CD14-positive monocyte (primary cell): ENCODE measurements at regions not wholly inside any gene's neighbourhood (a gene's known extent, or its start where the extent isn't known, plus 50 kb on each side); places are given as distances from the start of the nearest gene placed in this dataset.

ENCODE experiments used
- DNase-seq, 3 donors: peaks; one replicate each; pipeline ENCODE4 v3.0.0-alpha.2; 2011 to 2022
- H2AFZ ChIP-seq: 2 replicates; pipeline ENCODE4 v1.6.0; 2012; ENCODE audit warnings: mild to moderate bottlenecking, low read depth, low read length, inconsistent platforms; ENCODE audit not compliant: insufficient read depth, poor library complexity, severe bottlenecking
- H3K27ac ChIP-seq, 2 donors: 1 replicate in 1 of 2; 2 replicates in 1 of 2; pipeline ENCODE4 v1.5.1; 2012 to 2013; ENCODE audit warnings: low read length in 2 of 2, control low read depth in 1 of 2, inconsistent platforms in 1 of 2, low read depth in 1 of 2, mild to moderate bottlenecking in 1 of 2
- H3K27me3 ChIP-seq, 2 donors: one replicate each; pipeline versions ENCODE4 v1.6.0 to v1.6.1; 2011 to 2013; ENCODE audit warnings: low read length in 2 of 2; ENCODE audit not compliant: control insufficient read depth in 2 of 2, insufficient read depth in 2 of 2
- H3K36me3 ChIP-seq, 2 donors: replicated peaks in 1 of 2; 1 replicate in 1 of 2; 2 replicates in 1 of 2; pipeline versions ENCODE4 v1.5.1 to v1.6.1; 2012 to 2013; ENCODE audit warnings: low read length in 2 of 2, control low read depth in 1 of 2, inconsistent platforms in 1 of 2, mild to moderate bottlenecking in 1 of 2; ENCODE audit not compliant: insufficient read depth in 2 of 2, control insufficient read depth in 1 of 2
- H3K4me1 ChIP-seq, 2 donors: 1 replicate in 1 of 2; 2 replicates in 1 of 2; pipeline versions ENCODE4 v1.5.1 to v1.6.1; 2012 to 2013; ENCODE audit warnings: low read length in 2 of 2, control low read depth in 1 of 2, inconsistent platforms in 1 of 2, mild to moderate bottlenecking in 1 of 2, moderate library complexity in 1 of 2; ENCODE audit not compliant: insufficient read depth in 2 of 2, control insufficient read depth in 1 of 2
- H3K4me2 ChIP-seq: replicated peaks from 2 replicates; pipeline ENCODE3; 2012; ENCODE audit warnings: low read length, moderate library complexity, mild to moderate bottlenecking; ENCODE audit not compliant: poor library complexity, severe bottlenecking; ENCODE audit errors: extremely low read depth
- H3K4me3 ChIP-seq, 3 experiments: fragments of 200-600 bp in 1 of 3; sonication (generic) in 1 of 3; replicated peaks in 1 of 3; 1 replicate in 2 of 3; 2 replicates in 1 of 3; pipeline ENCODE4 v1.5.1; 2011 to 2013; ENCODE audit warnings: low read length in 3 of 3, mild to moderate bottlenecking in 3 of 3, control low read depth in 2 of 3, low read depth in 2 of 3, inconsistent platforms in 1 of 3, moderate library complexity in 1 of 3
- H3K79me2 ChIP-seq: 2 replicates; pipeline ENCODE4 v1.6.0; 2012; ENCODE audit warnings: mild to moderate bottlenecking, control low read depth, inconsistent platforms, low read length, moderate library complexity; ENCODE audit not compliant: insufficient read depth
- H3K9ac ChIP-seq: 2 replicates; pipeline ENCODE4 v1.6.0; 2017; ENCODE audit warnings: low read length, mild to moderate bottlenecking; ENCODE audit not compliant: insufficient read depth, poor library complexity, severe bottlenecking
- H3K9me3 ChIP-seq, 2 donors: replicated peaks in 1 of 2; 1 replicate in 1 of 2; 2 replicates in 1 of 2; pipeline versions ENCODE4 v1.5.1 to v1.6.1; 2012 to 2013; ENCODE audit warnings: low read length in 2 of 2, control low read depth in 1 of 2; ENCODE audit not compliant: control insufficient read depth in 1 of 2, insufficient read depth in 1 of 2
- H4K20me1 ChIP-seq: 2 replicates; pipeline ENCODE4 v1.6.0; 2012; ENCODE audit warnings: mild to moderate bottlenecking, low read length, control low read depth, moderate library complexity; ENCODE audit not compliant: insufficient read depth
- H3K27ac Mint-ChIP-seq, 7 donors: one replicate each; pipeline ENCODE4 v1.8.0; 2020; ENCODE audit warnings: mild to moderate bottlenecking in 7 of 7, mixed read lengths in 7 of 7, moderate library complexity in 6 of 7, inconsistent platforms in 2 of 7
- H3K27me3 Mint-ChIP-seq, 3 donors: one replicate each; pipeline ENCODE4 v1.8.0; 2021 to 2022; ENCODE audit warnings: low read depth in 3 of 3, mild to moderate bottlenecking in 3 of 3, mixed read lengths in 3 of 3, moderate library complexity in 3 of 3, inconsistent platforms in 1 of 3
- H3K36me3 Mint-ChIP-seq, 2 donors: one replicate each; pipeline ENCODE4 v1.8.0; 2020; ENCODE audit warnings: mixed read lengths in 2 of 2, inconsistent platforms in 1 of 2, mild to moderate bottlenecking in 1 of 2
- H3K4me1 Mint-ChIP-seq: one replicate; pipeline ENCODE4 v1.8.0; 2020; ENCODE audit warnings: mild to moderate bottlenecking, mixed read lengths
- H3K4me3 Mint-ChIP-seq, 2 donors: one replicate each; pipeline ENCODE4 v1.8.0; 2020; ENCODE audit warnings: mild to moderate bottlenecking in 2 of 2, mixed read lengths in 2 of 2, moderate library complexity in 1 of 2
- H3K9me3 Mint-ChIP-seq, 7 donors: one replicate each; pipeline ENCODE4 v1.8.0; 2020 to 2022; ENCODE audit warnings: mixed read lengths in 7 of 7, mild to moderate bottlenecking in 6 of 7, moderate library complexity in 6 of 7, inconsistent platforms in 2 of 7
- CTCF ChIP-seq: fragments of 200-600 bp; IDR thresholded peaks from one replicate; pipeline ENCODE4 v1.8.0; 2022; ENCODE audit warnings: antibody characterized with exemption, mild to moderate bottlenecking
- WGBS: methylation state at CpG from one replicate; pipeline ENCODE4 v1.1.5; 2013; ENCODE audit warnings: missing lambda C conversion rate; ENCODE audit not compliant: insufficient coverage; 5-methylcytosine and 5-hydroxymethylcytosine counted together
- intact Hi-C, 2 donors: fragments of 100-400 bp; cut with micrococcal nuclease; formaldehyde crosslinking; loops; one replicate each; pipeline versions ENCODE4 v1.15.0 to v1.15.1; 2023

DNA sequence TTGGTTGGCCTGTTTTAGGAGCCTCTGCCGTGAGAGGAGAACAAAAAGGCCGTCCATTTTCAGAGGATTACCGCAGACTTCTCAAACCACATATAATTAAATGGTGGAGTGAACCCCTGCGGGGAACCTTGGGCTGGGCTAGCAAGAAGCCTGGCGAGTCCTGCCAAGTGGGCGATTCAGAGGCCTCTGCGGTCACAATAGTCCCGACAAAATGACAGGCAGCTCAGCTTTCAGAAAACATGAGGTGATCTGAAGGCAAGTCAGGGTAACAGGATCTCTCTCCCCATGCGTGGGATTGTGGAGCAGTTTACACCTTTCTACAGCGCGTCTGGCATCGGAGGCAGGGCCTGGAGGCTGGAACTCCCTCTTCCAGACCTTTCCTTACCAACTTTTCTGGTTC, 134.8 kb downstream of the ASB7 start:
- peaks cover 4 to 10% of the 10 kb centered on the region in 2 donors for H3K27me3 ChIP-seq
- no peak overlapping the region for H3K4me2 ChIP-seq
- Mint-ChIP-seq H3K9me3 (peaks cover 4 to 16% (median 8%) of the 10 kb centered on the region in 7 donors), H3K36me3 (no peaks in the 10 kb centered on the region), H3K27ac (no peak overlapping the region), H3K27me3 (peaks cover 0 to 13% (median 7%) of the 10 kb centered on the region in 3 donors), H3K4me3 (no peak overlapping the region), H3K4me1 (peaks cover 3% of the 10 kb centered on the region)
- peaks cover 0 to 10% of the 10 kb centered on the region in 2 donors for H3K9me3 ChIP-seq
- no peaks in the 10 kb centered on the region for H3K36me3 ChIP-seq
- WGBS: 98% methylated on average over 7 of the region's 12 CpGs
- H3K4me3 ChIP-seq: no peak overlapping the region
- H3K4me1 ChIP-seq: no peaks in the 10 kb centered on the region
- H3K79me2 ChIP-seq: no peaks in the 10 kb centered on the region
- DNase-seq: no peak
- intact Hi-C loops: no loop called here
- no peak overlapping the region for H2AFZ ChIP-seq
- no peak overlapping the region for H3K27ac ChIP-seq
- H4K20me1 ChIP-seq: no peaks in the 10 kb centered on the region
- no peak overlapping the region for H3K9ac ChIP-seq
- no peak for TF ChIP-seq CTCF

GRCh38 chr15:100738614-100739013, 136.2 kb downstream of the ASB7 start:
- Histone ChIP-seq H4K20me1 (no peaks in the 10 kb centered on the region), H3K79me2 (no peaks in the 10 kb centered on the region), H3K27ac (no peak overlapping the region), H3K9me3 (peaks cover 0 to 10% of the 10 kb centered on the region in 2 donors), H3K4me1 (no peaks in the 10 kb centered on the region), H3K9ac (no peak overlapping the region), H3K4me2 (no peak overlapping the region), H3K4me3 (no peak overlapping the region), H2AFZ (no peak overlapping the region), H3K36me3 (no peaks in the 10 kb centered on the region), H3K27me3 (peaks cover 8 to 11% of the 10 kb centered on the region in 2 donors)
- no peak for DNase-seq
- H3K4me3 Mint-ChIP-seq: no peak overlapping the region
- H3K4me1 Mint-ChIP-seq: peaks cover 3% of the 10 kb centered on the region
- H3K27me3 Mint-ChIP-seq: peaks cover under 1 to 19% (median 7%) of the 10 kb centered on the region in 3 donors
- 91% methylated on average over 3 of the region's 5 CpGs for WGBS
- no peaks in the 10 kb centered on the region for H3K36me3 Mint-ChIP-seq
- H3K27ac Mint-ChIP-seq: no peak overlapping the region
- peaks cover 4 to 14% (median 7%) of the 10 kb centered on the region in 7 donors for H3K9me3 Mint-ChIP-seq
- intact Hi-C loops: no loop called here
- no peak for TF ChIP-seq CTCF
